Panc1 (cell line): ENCODE measurements at regions not wholly inside any gene's neighbourhood (a gene's known extent, or its start where the extent isn't known, plus 50 kb on each side); places are given as distances from the start of the nearest gene placed in this dataset.

Source experiments
- ATAC-seq: fragments of 200-7000 bp; cut with Tn5 transposase; 2 replicates; pipeline ENCODE4 v1.9.1; 2020; ENCODE audit warnings: mild to moderate bottlenecking, moderate library complexity
- BruUV-seq: library from RNA; stranded (reverse); fragments of 400-500 nt; replicated peaks from 2 replicates; lab custom pipeline; 2021; lab: Mats Ljungman, UMichigan
- CTCF ChIA-PET: fragments of 300-600 bp; sonication (Branson Sonifier 250); formaldehyde crosslinking; loops from one replicate; lab custom pipeline; 2022; ENCODE audit warnings: antibody characterized with exemption; lab: Charles Lee
- POLR2A ChIA-PET: fragments of 300-600 bp; sonication (Branson Sonifier 250); formaldehyde crosslinking; loops from one replicate; lab custom pipeline; 2022; ENCODE audit warnings: antibody characterized with exemption; lab: Charles Lee
- DNase-seq: peaks from one replicate; pipeline ENCODE4 v3.0.0-alpha.2; 2010; ENCODE audit warnings: low read depth, low spot score
- H3K27ac ChIP-seq: 2 replicates; pipeline ENCODE4 v1.5.1; 2011; ENCODE audit warnings: mild to moderate bottlenecking, low read length, inconsistent platforms
- H3K27me3 ChIP-seq: fragments of 200-500 bp; sonication (Bioruptor generic); 2 replicates; pipeline ENCODE4 v1.6.0; 2014; ENCODE audit warnings: low read length, inconsistent platforms; ENCODE audit not compliant: control insufficient read depth, insufficient read depth
- H3K36me3 ChIP-seq: fragments of 200-500 bp; sonication (Bioruptor generic); 2 replicates; pipeline ENCODE4 v1.5.1; 2014; ENCODE audit warnings: inconsistent platforms, mild to moderate bottlenecking, low read length, moderate library complexity; ENCODE audit not compliant: control insufficient read depth, insufficient read depth
- H3K4me1 ChIP-seq: 2 replicates; pipeline ENCODE4 v1.5.1; 2011; ENCODE audit warnings: inconsistent platforms, mild to moderate bottlenecking, low read length, moderate library complexity; ENCODE audit not compliant: control insufficient read depth, insufficient read depth
- H3K4me3 ChIP-seq, 2 experiments: 2 replicates each; pipeline ENCODE4 v1.5.1; 2011 to 2012; ENCODE audit warnings: low read depth in 2 of 2, low read length in 2 of 2, mild to moderate bottlenecking in 2 of 2, inconsistent platforms in 1 of 2, moderate library complexity in 1 of 2
- H3K9me3 ChIP-seq: fragments of 200-500 bp; sonication (Bioruptor generic); 2 replicates; pipeline ENCODE4 v1.5.1; 2014; ENCODE audit warnings: low read depth, mild to moderate bottlenecking, inconsistent platforms, low read length, moderate library complexity; ENCODE audit not compliant: control insufficient read depth, insufficient read depth
- CTCF ChIP-seq: fragments of 450-650 bp; IDR thresholded peaks from 2 replicates; pipeline ENCODE4 v1.5.1; 2017; ENCODE audit warnings: mild to moderate bottlenecking
- POLR2AphosphoS5 ChIP-seq: IDR thresholded peaks from 2 replicates; pipeline ENCODE4 v1.6.1; 2012; ENCODE audit warnings: mild to moderate bottlenecking, low read depth, low read length, moderate library complexity
- REST ChIP-seq, 2 experiments: IDR thresholded peaks; 2 replicates each; pipeline ENCODE4 v1.6.1; 2011 to 2012; ENCODE audit warnings: low read depth in 2 of 2, control low read depth in 1 of 2, low read length in 1 of 2, mild to moderate bottlenecking in 1 of 2, moderate library complexity in 1 of 2; ENCODE audit not compliant: insufficient read depth in 1 of 2
- SIN3A ChIP-seq: IDR thresholded peaks from 2 replicates; pipeline ENCODE4 v1.6.1; 2012; ENCODE audit warnings: low read depth, mild to moderate bottlenecking, low read length, moderate library complexity, borderline replicate concordance; ENCODE audit not compliant: insufficient read depth
- TCF7L2 ChIP-seq: IDR thresholded peaks from 2 replicates; pipeline ENCODE4 v1.6.1; 2011; ENCODE audit warnings: mild to moderate bottlenecking, low read depth, low read length, inconsistent platforms
- in situ Hi-C: cut with HindIII; loops from 2 replicates; pipeline ENCODE4 v1.10.0; 2016; ENCODE audit warnings: low sequenced_read_pairs, low pct_unique_long_range_greater_than_20kb
- intact Hi-C: fragments of 100-400 bp; cut with micrococcal nuclease; formaldehyde crosslinking; loops from one replicate; pipeline ENCODE4 v1.10.0; 2022; ENCODE audit not compliant: unreplicated experiment

GRCh38 chr1:240693844-240694243, 81.9 kb upstream of the GREM2 start:
- no peaks in the 10 kb centered on the region for H3K27me3 ChIP-seq
- H3K4me3 ChIP-seq: no peak overlapping the region
- BruUV-seq: no TSS peak
- intact Hi-C loops (loop anchor here (2.0 to 10.0 kb wide), 2 partner anchors 503 to 669 kb away; no protein-coding TSS in a partner anchor), in situ Hi-C loops (no loop called here)
- CTCF ChIA-PET: no interaction called here
- TF ChIP-seq REST (IDR thresholded peaks at IDR 0.05; ENCODE audit: insufficient read depth in 1 of 2, low read depth in 2 of 2, low read length in 1 of 2) (no peak), SIN3A (no peak), POLR2AphosphoS5 (no peak), CTCF (no peak), TCF7L2 (no peak)
- no peaks in the 10 kb centered on the region for H3K36me3 ChIP-seq
- no peak overlapping the region for H3K27ac ChIP-seq
- H3K9me3 ChIP-seq: no peaks in the 10 kb centered on the region
- H3K4me1 ChIP-seq: no peaks in the 10 kb centered on the region
- POLR2A ChIA-PET: no interaction called here
- DNase-seq (no peak), ATAC-seq (no peak)

- DNase-seq (no peak), ATAC-seq (no peak)
- no peaks in the 10 kb centered on the region for H3K4me1 ChIP-seq
- POLR2A ChIA-PET: no interaction called here
- H3K27ac ChIP-seq: no peak overlapping the region
- TF ChIP-seq REST (IDR thresholded peaks at IDR 0.05; ENCODE audit: insufficient read depth in 1 of 2, low read depth in 2 of 2, low read length in 1 of 2): no peak
- no peak overlapping the region for H3K4me3 ChIP-seq
- intact Hi-C loops (loop anchor here (2.0 to 10.0 kb wide), 2 partner anchors 502 to 668 kb away; no protein-coding TSS in a partner anchor), in situ Hi-C loops (no loop called here)
- no peaks in the 10 kb centered on the region for H3K9me3 ChIP-seq
- no peaks in the 10 kb centered on the region for H3K27me3 ChIP-seq
- no peaks in the 10 kb centered on the region for H3K36me3 ChIP-seq
- CTCF ChIA-PET: no interaction called here
- BruUV-seq: no TSS peak
These were observed 81.1 kb upstream of the GREM2 start for GRCh38 chr1:240693036-240693435.
